G401 (cell line): ENCODE measurements at regions not wholly inside any gene's neighbourhood (a gene's known extent, or its start where the extent isn't known, plus 50 kb on each side); places are given as distances from the start of the nearest gene placed in this dataset.

Experiments used
- DNase-seq: peaks from one replicate; pipeline ENCODE4 v3.0.0-alpha.2; 2015; ENCODE audit warnings: low spot score
- in situ Hi-C: cut with HindIII; loops from 2 replicates; pipeline ENCODE4 v1.10.0; 2016; ENCODE audit warnings: low sequenced_read_pairs, mixed read lengths

GRCh38 chr20:57882451-57883161, 172.8 kb upstream of the PMEPA1 start:
- no peak for DNase-seq

GRCh38 chr20:57881466-57882385, 171.9 kb upstream of the PMEPA1 start:
- in situ Hi-C loops: no loop called here
- no peak for DNase-seq

More at GRCh38 chr20:57882451-57883161, 172.8 kb upstream of the PMEPA1 start:
- in situ Hi-C loops: no loop called here

- in situ Hi-C loops: no loop called here
- DNase-seq: no peak
Observed at GRCh38 chr20:57880571-57880892, 170.7 kb upstream of the PMEPA1 start.

- in situ Hi-C loops: no loop called here
- DNase-seq: no peak
Observed at GRCh38 chr20:57879779-57880570, 170.2 kb upstream of the PMEPA1 start.

GRCh38 chr20:57879437-57879778, 169.6 kb upstream of the PMEPA1 start:
- no peak for DNase-seq
- in situ Hi-C loops: no loop called here

GRCh38 chr20:57878786-57879424, 169.1 kb upstream of the PMEPA1 start:
- DNase-seq: no peak
- in situ Hi-C loops: no loop called here

- DNase-seq: no peak
- in situ Hi-C loops: no loop called here
Observed at GRCh38 chr20:57877995-57878394, 168.2 kb upstream of the PMEPA1 start.

GRCh38 chr20:57877131-57877824, 167.5 kb upstream of the PMEPA1 start:
- no peak for DNase-seq

GRCh38 chr20:57876163-57876562, 166.3 kb upstream of the PMEPA1 start:
- DNase-seq: no peak
- in situ Hi-C loops: no loop called here

More at GRCh38 chr20:57877131-57877824, 167.5 kb upstream of the PMEPA1 start:
- in situ Hi-C loops: no loop called here

- DNase-seq: no peak
- in situ Hi-C loops: no loop called here
Observed at GRCh38 chr20:57874141-57874540, 164.3 kb upstream of the PMEPA1 start.

GRCh38 chr20:57872816-57873409, 163.1 kb upstream of the PMEPA1 start:
- no peak for DNase-seq
- in situ Hi-C loops: no loop called here

GRCh38 chr20:57871237-57871632, 161.4 kb upstream of the PMEPA1 start:
- in situ Hi-C loops: no loop called here

GRCh38 chr20:57870597-57871236, 160.9 kb upstream of the PMEPA1 start:
- in situ Hi-C loops: no loop called here
- no peak for DNase-seq

More at GRCh38 chr20:57871237-57871632, 161.4 kb upstream of the PMEPA1 start:
- DNase-seq: no peak

GRCh38 chr20:57869951-57870315, 160.1 kb upstream of the PMEPA1 start:
- no peak for DNase-seq
- in situ Hi-C loops: no loop called here

- in situ Hi-C loops: no loop called here
- no peak for DNase-seq
Observed at GRCh38 chr20:57869291-57869950, 159.6 kb upstream of the PMEPA1 start.

- DNase-seq: no peak
- in situ Hi-C loops: no loop called here
Observed at GRCh38 chr20:57868310-57868709, 158.5 kb upstream of the PMEPA1 start.

- DNase-seq: no peak
- in situ Hi-C loops: no loop called here
Observed at GRCh38 chr20:57867807-57868206, 158.0 kb upstream of the PMEPA1 start.
